C4-2B (cell line): ENCODE measurements at regions not wholly inside any gene's neighbourhood (a gene's known extent, or its start where the extent isn't known, plus 50 kb on each side); places are given as distances from the start of the nearest gene placed in this dataset.

Source experiments
- ZFX ChIP-seq: fragments of 450-650 bp; IDR thresholded peaks from 2 replicates; pipeline ENCODE4 v1.6.1; 2017
- TF ChIP-seq, protein P1 (sequence below): fragments of 450-650 bp; conservative IDR thresholded peaks from 2 replicates; pipeline ENCODE4 v1.5.1; 2017; ENCODE audit warnings: mild to moderate bottlenecking

DNA sequence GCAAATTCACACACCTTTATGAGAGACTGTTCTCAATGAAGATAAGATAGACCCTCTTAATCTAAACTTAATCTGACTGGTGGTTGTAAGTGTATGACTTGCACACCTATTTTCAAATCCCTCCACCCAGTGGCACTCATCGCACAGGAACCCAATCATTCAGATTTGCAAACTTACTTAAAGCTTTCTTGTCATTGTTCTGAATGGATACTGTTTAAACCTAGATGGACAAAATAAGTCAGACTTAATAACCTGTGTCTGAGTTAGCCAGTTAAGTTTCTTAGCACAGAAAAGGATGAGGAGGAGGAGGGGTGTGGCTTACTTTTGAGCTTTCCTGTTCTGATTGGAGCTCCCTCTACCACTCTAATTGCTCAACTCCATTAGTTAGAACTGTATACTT lies 252.4 kb upstream of the CCNH start:
- TF ChIP-seq, protein P1, sequence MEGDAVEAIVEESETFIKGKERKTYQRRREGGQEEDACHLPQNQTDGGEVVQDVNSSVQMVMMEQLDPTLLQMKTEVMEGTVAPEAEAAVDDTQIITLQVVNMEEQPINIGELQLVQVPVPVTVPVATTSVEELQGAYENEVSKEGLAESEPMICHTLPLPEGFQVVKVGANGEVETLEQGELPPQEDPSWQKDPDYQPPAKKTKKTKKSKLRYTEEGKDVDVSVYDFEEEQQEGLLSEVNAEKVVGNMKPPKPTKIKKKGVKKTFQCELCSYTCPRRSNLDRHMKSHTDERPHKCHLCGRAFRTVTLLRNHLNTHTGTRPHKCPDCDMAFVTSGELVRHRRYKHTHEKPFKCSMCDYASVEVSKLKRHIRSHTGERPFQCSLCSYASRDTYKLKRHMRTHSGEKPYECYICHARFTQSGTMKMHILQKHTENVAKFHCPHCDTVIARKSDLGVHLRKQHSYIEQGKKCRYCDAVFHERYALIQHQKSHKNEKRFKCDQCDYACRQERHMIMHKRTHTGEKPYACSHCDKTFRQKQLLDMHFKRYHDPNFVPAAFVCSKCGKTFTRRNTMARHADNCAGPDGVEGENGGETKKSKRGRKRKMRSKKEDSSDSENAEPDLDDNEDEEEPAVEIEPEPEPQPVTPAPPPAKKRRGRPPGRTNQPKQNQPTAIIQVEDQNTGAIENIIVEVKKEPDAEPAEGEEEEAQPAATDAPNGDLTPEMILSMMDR, result no peak
- TF ChIP-seq ZFX, result no peak
